HG03095 (cell line): ENCODE measurements at regions not wholly inside any gene's neighbourhood (a gene's known extent, or its start where the extent isn't known, plus 50 kb on each side); places are given as distances from the start of the nearest gene placed in this dataset.
"Not testable (repeated sequence)": the region's sequence is repeated elsewhere in the genome, so short reads cannot be mapped to it uniquely, and the experiment has no call there.

ENCODE experiments used
- ATAC-seq: cut with Tn5 transposase; IDR thresholded peaks from one replicate; pipeline ENCODE4 v1.9.1; 2021; ENCODE audit warnings: moderate library complexity; ENCODE audit not compliant: unreplicated experiment

DNA sequence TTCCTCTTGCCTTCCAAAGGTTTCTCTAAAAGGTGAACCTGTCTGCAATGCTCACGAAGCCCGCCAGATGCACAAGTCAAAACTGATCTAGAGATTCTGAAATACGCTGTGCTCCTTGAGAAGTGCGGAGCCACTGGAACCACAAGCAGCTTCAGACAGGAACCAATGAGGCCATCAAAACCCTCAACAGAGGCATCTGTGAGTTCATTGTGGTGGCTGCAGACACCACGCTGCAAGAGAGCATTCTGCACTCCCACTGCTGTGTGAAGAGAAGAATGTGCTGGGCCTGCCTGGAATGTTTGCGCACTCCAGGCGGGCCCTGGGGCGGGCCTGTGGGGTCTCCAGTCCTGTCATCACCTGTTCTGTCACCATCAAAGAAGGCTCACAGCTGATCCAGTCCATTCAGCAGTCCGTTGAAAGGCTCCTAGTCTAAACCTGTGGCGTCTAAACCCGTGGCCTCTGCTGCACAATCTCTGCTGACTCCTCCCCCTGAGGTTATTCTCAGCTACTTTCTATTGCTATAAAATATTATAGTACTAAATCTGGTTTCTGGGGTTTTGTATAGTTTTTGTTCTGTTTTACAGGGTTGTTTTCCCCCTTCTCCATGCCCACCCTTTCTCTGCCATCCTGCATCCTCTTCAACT is 187.4 kb downstream of the FAM72C start:
- not testable (repeated sequence) for ATAC-seq

DNA sequence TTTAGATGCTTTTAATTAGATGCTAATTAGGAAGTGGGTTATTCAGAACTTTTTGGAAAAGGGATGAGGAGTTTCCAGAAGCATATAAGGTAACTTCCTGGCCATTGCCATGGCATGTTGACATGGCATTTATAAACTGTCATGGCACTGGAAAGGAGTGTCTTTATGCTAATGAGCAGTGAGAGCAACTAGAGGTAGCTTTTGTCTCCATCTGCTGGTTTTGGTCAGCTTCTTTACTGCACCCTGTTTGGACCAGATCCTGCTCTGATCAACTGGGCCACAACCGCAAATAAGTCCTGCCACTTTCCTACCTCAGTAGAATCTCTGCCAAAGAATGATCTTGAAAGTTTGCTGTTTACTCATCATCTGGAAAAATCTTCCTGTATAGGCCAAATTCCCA is 193.6 kb downstream of the FAM72C start:
- not testable (repeated sequence) for ATAC-seq

DNA sequence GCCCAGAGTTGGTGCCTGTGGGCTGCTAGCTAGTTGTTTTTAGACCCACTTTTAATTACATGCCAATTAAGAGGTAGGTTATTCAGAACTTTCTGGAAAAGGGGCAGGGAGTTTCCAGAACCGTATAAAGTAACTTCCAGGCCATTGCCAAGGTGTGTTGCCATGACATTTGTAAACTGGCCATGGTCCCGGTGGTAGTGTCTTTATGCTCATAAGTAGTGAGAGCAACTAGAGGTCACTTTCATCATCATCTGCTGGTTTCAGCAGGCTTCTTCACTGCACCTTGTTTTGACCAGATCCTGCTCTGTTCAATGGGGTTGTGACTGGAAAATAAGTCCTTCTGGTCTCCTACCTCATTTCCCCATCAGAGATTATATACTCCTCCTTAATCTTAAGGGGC is 207.0 kb downstream of the FAM72C start:
- ATAC-seq = not testable (repeated sequence)

DNA sequence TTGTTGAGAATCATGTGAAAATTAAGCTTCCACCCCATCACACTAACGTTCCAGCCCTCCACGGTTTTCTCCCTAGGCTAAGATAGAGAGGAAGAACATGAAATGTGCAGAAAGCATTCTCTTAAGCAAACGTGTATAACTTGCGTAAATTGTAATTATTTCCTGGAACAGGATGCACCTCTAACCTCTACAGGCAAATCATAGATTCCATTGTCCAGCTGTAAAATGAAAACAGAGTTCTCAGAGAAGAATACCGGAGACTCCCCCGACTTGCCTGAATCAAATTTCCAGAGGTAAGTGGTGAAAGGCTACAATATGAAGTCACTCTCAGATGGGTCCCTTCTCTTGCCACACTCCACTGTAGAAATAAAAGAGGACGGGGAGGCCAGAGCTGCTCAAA is 211.4 kb downstream of the FAM72C start:
- not testable (repeated sequence) for ATAC-seq

DNA sequence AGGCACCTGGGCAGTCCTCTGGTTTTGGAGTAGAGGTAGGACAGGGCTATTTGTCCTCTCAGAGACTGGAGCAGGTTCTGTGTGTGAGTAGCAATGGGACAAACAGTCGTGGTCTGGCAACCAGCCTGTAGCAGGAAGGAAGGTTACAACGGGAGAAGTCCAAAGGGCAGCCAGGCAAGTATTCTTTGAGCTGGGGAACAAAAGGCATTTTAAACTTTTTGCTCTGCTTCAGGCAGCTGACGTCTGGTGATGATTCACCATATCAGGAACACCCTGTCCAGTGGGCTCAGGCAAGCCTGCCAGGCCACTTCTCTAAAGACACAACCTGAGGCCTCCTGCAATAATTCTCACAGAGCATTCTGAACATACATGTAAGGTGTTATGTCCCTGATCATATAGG is 215.8 kb downstream of the FAM72C start:
- not testable (repeated sequence) for ATAC-seq

DNA sequence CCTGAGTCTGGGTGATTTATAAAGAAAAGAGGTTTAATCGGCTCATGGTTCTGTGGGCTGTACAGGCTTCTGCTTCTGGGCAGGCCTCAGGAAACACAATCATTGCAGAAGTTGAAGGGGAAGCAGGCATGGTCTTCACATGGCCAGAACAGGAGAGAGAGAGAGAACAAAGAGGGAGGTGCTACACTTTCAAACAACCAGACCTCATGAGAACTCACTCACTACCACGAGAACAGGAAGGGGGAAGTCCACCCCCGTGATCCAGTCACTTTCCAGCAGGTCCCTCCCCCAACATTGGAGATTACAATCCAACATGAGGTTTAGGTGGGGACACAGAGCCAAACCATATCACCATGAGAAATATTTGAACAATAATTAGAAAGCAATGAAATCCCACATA is 222.9 kb downstream of the FAM72C start:
- no peak for ATAC-seq

DNA sequence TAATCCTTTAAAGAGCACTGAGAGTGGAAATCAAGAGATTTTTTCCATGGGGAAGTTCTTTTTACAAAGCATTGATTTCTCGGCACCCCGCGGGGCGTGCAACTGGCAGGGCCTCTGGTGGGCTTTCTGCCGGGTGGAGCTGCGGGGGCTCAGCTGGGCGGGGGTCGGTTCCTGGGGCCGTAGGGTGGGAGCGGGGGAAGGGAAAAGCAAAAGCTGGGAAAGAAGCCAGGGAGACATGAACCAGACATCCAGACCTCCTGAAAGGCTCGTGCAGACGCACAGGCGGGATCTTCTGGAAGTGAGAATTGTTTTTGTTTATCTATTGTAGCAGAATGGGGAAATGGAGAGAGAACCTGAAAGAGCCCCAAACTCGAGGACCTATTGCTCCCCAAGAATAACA is 235.2 kb downstream of the FAM72C start:
- no peak for ATAC-seq

DNA sequence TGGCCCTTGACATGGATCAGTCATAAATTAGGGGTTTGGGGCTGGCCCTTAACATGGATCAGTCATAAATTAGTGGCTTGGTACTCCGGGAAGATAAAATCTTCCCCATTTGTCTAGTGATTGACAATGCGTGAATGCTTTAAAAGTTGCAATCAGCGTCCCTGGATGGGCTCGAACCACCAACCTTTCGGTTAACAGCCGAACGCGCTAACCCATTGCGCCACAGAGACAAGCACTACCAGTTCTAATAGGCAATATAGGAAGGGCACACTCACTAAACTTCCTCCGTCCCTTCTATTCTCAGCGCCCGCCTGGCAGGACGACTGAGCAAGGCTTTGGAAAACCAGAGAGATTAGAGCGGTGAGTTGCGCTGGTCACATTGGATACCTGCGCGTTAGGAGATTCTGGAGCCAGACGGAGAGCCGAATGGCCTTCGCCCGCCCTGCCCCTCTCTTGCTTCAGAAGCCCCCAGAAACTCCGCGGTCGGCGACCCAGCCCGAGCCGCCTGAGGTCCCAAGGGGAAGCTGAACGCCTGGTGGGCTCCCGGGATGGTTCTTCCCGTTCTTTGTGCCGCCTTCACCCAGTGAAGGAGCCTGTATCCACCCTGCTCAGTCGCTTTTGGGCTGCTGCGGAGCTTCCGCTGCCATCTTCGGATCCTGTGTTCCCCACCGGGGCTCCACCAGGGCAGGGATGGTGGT is 235.9 kb downstream of the FAM72C start:
- ATAC-seq = no peak

DNA sequence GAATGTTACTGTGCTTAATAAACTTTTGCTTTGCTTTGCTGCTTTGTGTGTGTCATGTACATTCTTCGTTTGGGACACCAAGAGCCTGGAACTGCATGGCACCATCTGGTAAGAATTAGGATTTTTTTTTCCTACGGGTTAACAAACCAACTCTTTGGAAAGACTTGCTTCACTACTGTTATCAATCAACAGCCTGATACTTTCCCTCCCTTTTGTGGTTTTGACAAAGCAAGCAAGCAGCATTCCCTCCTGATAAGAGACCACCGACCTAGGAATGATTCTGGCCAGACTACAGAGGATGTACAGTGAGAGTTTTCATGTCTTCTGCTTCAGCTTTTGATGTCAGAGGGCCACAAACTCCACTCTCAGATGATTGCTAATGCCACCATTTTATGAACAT is 237.5 kb downstream of the FAM72C start:
- not testable (repeated sequence) for ATAC-seq

DNA sequence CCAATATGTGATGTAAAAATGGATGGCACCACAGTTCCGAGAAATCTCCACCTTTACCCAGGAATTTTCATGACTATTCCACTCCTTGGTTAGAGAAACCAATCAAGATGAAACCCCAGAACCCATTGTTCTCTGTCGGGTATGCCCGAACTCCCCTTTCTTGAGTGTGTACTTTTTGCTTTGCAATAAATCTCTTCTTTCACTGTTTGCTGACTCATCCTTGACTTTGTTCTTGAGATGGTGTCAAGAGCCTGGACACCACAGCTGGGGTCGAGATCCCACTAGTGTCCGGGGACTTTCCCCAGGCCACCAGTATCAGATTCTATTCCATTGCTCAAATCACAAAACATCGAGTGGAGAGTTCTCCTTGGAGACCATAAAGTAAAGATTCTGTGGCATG is 240.9 kb downstream of the FAM72C start:
- not testable (repeated sequence) for ATAC-seq

DNA sequence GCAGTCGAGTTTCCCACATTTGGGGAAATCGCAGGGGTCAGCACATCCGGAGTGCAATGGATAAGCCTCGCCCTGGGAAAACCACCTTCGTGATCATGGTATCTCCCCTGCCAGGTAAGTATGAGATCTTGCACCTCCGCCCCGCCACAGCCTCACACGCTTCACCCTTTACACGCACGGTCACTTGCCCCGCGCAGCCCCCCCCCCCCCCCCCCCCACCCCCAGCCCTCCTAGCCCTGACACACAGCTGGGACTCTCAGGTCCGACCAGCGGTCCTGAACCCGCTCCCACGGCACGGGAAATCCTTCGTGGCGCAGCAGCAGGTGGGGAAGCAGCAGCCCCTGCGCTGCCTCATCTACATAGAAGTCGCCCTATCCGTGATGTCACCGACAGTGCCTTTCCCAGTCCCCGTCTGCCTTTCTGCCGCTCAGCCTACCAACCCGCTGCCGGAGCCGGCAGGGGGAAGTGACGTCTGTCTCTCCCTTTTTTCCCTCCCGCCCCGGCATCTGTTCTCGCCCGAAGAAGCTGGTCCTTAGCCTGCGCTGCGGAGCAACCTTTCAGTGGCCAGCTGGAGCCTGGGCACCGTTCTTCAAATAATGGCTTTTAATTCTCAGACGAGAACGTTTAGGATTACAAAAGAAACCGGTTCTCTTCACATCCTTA is 242.2 kb downstream of the FAM72C start:
- ATAC-seq = peak; percentile 57

DNA sequence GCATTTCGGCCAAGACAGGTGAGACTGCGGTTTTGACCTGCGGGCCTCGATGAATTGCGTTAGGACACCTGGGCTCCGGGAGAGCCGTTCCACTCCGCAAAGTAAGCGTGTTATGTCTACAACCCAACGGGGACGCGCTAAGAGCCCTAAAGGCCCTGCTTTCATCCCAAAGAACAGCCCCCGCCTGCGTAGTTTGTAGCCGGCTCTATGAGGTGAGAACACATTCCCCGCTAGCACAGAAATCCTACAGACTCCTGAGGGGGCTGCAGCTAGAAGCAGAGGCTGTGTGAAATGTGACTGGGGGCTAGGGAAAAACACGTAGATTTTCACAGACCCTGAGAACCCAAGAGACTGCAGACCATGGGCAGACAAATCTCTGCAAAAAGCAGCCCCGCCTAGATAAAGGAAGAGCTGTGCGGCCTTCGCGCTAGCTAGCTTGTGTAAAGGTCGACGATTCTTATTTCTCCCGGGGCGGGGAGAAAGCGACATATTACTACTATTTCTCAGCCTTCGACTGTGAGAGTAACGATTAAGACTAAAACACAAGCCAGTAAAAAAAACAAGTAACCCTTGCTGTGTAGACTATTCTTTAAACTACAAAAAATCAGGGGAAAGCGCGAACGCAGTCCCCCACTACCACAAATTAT is 242.9 kb downstream of the FAM72C start:
- peak; percentile 96 for ATAC-seq

DNA sequence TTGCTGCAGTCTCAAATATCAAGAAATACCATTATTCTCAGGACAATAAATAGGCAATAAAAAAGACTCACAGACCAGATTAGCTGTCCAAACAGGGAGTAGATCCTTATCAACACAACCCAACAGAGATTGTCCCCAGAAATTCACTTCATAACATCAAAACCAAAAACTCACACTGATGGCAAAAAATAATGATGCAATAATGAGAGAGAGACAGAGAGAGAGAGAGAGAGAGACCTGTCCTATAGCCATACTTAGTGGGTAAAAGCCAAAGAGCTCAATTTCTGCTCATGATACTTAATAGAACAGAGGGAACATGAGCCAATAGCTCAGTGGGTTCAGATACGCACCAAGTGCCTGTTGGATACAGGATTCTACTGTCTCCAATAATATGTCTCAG is 244.5 kb downstream of the FAM72C start:
- ATAC-seq = no peak

DNA sequence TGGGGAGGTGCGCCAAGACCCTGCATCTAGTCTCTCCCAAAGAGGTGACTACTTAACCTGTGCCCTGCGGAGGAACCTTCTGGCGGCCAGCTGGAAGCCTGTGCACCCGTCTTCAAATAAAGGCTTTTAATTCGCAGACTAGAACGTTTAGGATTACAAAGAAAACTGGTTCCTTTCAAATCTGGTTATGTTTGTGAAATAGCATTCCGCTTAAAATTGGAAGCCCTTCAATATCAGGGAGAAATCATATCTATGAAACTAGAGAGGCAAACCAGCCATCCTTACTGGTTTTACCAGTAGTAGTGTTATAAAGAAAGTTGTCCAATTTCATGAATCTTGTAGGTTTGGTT is 250.8 kb downstream of the FAM72C start:
- no peak for ATAC-seq

DNA sequence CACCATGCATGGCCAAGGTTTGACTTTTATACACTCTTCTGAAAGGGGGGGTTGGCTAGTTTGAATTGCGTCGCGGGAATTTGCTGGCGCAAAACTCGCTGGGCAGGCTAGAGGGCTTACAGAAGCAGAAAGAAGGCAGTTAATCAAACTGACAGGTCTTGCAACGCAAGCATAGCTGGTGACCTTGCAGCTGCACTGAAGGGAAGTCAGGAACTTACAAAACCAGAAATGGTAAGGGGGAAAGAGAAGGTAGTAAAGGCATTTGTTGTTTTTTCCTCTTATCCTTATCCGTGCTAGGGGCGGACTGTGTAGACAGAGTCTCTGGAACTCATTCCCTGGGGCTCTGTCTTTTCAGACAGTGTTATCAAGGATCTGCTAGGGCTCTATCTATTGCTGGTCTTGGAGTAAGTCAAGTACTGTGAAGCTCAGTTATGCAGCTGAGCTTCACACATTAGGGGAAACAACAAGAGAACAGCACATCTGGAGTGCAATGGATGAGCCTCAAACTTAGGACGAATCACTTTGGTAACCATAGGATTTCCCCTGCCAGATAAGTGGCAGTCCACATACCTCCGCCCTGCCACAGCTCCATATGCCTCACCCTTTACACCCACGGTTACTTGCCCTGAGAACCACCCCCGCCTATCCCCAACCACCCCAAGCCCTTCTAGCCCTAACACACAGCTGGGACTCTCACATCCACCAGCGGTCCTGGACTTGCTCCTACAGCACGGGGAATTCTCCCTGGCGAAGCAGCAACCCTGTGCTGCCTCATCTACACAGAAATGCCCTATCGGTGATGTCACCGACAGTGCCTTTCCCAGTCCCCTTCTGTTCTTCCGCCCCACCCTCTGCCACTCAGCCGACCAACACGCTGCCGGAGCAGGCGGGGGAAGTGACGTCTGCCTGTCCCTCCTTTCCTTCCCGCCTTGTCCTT is 251.4 kb downstream of the FAM72C start:
- no peak for ATAC-seq

DNA sequence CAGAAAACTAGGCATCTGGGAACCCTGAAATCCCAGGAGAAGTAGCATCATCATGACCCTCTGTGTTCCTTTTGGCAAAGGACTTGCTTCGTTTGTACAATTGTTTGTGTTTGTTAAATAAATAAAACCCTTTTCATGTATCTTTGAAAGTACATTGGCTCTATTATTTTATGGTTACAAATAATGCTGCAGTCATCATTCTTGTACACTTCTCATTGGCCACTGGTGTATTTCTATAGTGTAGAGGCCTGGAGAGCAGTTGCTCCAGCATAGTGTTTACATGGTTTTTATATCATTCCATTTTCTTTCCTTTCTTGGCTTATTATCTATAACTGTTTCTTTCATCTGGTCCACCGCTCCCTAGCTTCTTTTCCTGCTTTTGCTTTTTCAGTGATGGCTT is 253.3 kb downstream of the FAM72C start:
- no peak for ATAC-seq

DNA sequence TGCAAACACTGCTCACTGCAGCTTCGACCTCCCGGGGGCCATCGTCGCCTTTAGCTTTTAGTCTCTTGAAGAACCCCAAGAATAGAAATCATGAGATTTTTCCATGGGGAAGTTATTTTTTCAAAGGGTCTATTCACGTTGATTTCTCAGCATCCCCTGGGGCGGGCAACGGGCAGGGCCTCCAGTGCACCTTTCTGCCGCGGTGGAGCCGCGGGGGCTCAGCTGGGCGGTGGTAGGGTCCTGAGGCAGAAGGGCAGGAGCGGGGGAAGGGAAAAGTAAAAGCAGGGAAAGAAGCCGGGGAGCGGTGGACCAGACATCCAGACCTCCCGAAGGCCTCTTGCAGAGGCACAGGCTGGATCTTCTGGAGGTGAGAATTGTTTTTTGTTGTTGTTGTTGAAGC is 253.8 kb downstream of the FAM72C start:
- ATAC-seq = no peak

DNA sequence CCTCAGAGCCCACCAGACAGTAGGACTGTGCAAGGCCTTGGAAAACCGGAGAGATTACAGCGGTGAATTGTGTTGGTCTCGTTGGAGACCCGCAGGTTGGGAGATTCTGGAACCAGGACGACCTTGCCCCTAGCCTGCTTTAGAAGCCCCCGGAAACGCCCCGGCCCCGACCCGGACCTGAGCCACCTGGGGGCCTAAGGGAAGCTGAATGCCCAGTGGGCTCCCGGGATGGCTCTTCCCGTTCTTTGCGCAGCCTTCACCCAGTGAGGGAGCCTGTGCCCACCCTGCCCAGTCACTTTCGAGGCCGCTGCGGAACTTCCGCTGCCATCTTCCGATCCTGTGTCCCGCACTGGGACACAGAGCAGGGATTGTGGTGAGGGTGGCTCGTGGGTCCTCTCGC is 254.4 kb downstream of the FAM72C start:
- ATAC-seq = no peak

DNA sequence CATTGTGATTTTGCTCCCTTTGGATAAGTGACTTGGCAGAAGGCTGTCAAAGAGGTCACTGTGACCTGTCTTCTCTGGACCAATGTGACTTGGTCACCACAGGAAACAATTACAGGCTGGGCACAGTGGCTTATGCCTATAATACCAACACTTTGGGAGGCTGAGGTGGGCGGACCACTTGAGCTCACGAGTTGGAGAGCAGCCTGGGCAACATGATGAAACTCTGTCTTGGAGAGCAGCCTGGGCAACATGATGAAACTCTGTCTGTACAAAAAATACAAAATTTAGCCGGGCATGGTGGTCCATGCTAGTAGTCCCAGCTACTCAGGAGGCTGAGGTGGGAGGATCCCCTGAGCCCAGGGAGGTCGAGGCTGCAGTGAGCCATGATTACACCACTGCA is 256.9 kb downstream of the FAM72C start:
- not testable (repeated sequence) for ATAC-seq

DNA sequence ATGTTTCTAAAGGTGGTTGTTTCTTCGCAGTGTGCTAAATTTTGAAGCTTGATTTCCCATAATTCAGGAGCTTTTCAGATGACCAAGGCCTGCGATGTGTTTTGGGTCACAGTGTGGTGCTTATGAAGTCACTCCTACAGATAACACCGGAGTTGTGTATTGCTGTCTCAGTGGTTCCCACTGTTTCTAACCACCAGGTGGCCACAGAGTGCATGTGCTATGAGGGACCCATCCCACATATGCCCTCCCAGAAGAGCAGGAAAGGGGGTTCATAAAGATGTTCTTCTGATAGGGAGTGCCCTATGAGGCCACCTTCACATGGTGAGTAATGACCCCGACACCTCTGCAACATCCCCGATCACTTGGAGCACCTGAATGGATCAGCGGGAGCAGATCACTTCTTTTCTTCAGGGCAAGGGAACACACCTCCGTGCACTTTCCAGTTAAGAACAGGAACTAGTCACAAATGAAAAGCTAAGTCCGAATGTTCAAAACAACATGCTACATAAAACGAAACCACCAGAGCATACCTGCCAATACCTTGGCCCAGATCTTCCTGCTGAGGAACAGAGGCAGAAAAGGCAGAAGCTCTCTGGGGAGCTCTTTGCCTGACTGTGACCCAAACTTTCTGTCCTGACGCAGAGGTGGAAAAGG is 262.1 kb downstream of the FAM72C start:
- not testable (repeated sequence) for ATAC-seq
